Bronchial epithelial cell (primary cell): ENCODE measurements at regions not wholly inside any gene's neighbourhood (a gene's known extent, or its start where the extent isn't known, plus 50 kb on each side); places are given as distances from the start of the nearest gene placed in this dataset.

ENCODE experiments used
- DNase-seq: peaks from one replicate; pipeline ENCODE4 v3.0.0-alpha.2; 2010; ENCODE audit warnings: low read depth
- FAIRE-seq: peaks from 2 replicates; lab custom pipeline; 2011; peaks lifted over from hg19 to GRCh38; lab: Jason Lieb, UNC
- H3K27me3 ChIP-seq: 2 replicates; pipeline ENCODE4 v1.5.1; 2011; ENCODE audit warnings: low read length; ENCODE audit not compliant: control insufficient read depth, insufficient read depth
- H3K36me3 ChIP-seq: 2 replicates; pipeline ENCODE4 v1.5.1; 2011; ENCODE audit warnings: low read length; ENCODE audit not compliant: control insufficient read depth, insufficient read depth
- H3K4me3 ChIP-seq: 2 replicates; pipeline ENCODE4 v1.5.1; 2011; ENCODE audit warnings: mild to moderate bottlenecking, low read depth, low read length, control low read depth
- CTCF ChIP-seq: IDR thresholded peaks from 2 replicates; pipeline ENCODE4 v1.5.1; 2011; ENCODE audit warnings: mild to moderate bottlenecking, moderate library complexity, low read length, control low read depth, inconsistent platforms; ENCODE audit not compliant: insufficient read depth, severe bottlenecking

- no peaks in the 10 kb centered on the region for H3K36me3 ChIP-seq
- DNase-seq = no peak
- no peak overlapping the region for H3K4me3 ChIP-seq
- FAIRE-seq = no peak
- no peaks in the 10 kb centered on the region for H3K27me3 ChIP-seq
- no peak for TF ChIP-seq CTCF
Measured at GRCh38 chr4:53900271-53900649, 164.1 kb downstream of the CHIC2 start.

- H3K27me3 ChIP-seq = no peaks in the 10 kb centered on the region
- no peak for DNase-seq
- H3K4me3 ChIP-seq = no peak overlapping the region
- TF ChIP-seq CTCF = no peak
- FAIRE-seq = no peak
- H3K36me3 ChIP-seq = no peaks in the 10 kb centered on the region
Measured at GRCh38 chr4:53899586-53900270, 164.7 kb downstream of the CHIC2 start.

- no peak for TF ChIP-seq CTCF
- DNase-seq = no peak
- Histone ChIP-seq H3K27me3 (no peaks in the 10 kb centered on the region), H3K4me3 (no peak overlapping the region), H3K36me3 (no peaks in the 10 kb centered on the region)
- no peak for FAIRE-seq
Measured at GRCh38 chr4:53895137-53895536, 169.3 kb downstream of the CHIC2 start.

GRCh38 chr4:53890461-53890860 is 173.9 kb downstream of the CHIC2 start:
- no peak for TF ChIP-seq CTCF
- no peaks in the 10 kb centered on the region for H3K36me3 ChIP-seq
- no peak overlapping the region for H3K4me3 ChIP-seq
- H3K27me3 ChIP-seq = no peaks in the 10 kb centered on the region
- FAIRE-seq (no peak), DNase-seq (no peak)

DNA sequence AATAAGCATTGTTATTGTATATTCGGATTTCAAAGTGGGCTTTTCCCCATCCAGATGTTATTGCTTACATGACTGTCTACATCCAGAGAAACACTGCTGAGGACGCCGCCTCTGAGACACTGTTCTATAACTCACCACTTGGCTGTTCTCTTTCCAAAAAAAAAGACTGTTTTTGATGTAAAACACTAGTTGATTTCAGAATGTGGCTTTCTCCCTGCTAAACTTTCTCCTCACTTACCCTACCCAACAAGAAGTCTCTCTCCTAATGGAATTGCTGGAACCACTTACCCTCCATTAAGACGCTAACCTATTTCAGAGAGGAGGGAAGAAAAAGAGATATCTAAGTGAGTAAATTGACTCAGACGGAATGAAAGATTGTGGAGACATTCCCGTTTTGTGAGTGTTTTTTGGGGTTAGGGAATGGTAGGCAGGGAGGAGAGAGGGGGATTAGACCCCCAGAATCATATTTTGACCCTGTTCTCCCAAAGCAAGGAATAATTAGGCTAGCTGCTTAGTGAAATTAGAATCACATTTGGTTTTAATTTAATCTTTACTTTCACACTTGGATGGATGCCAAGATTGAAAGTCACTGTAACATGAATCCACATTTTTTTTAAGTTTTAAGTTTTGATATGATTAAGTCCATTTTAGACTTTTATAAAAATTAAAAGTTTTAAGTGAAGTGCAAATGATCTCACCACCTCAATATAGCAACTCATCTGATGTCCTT is 174.9 kb downstream of the CHIC2 start:
- DNase-seq = no peak
- no peak overlapping the region for H3K4me3 ChIP-seq
- no peak for TF ChIP-seq CTCF
- no peak for FAIRE-seq
- H3K27me3 ChIP-seq = no peaks in the 10 kb centered on the region
- H3K36me3 ChIP-seq = no peaks in the 10 kb centered on the region
